ENCODE measurements at regions not wholly inside any gene's neighbourhood (a gene's known extent, or its start where the extent isn't known, plus 50 kb on each side); places are given as distances from the start of the nearest gene placed in this dataset.

- no peak for ATAC-seq
- TF ChIP-seq ZNF70 (CRISPR knock-in tag; IDR thresholded peaks at IDR 0.05) (no peak), GLIS3 (CRISPR knock-in tag; IDR thresholded peaks at IDR 0.05) (no peak), OSR1 (CRISPR knock-in tag; IDR thresholded peaks at IDR 0.05) (no peak)
Measured at GRCh38 chr14:66240105-66240504, 246.1 kb upstream of the CCDC196 start.

DNA sequence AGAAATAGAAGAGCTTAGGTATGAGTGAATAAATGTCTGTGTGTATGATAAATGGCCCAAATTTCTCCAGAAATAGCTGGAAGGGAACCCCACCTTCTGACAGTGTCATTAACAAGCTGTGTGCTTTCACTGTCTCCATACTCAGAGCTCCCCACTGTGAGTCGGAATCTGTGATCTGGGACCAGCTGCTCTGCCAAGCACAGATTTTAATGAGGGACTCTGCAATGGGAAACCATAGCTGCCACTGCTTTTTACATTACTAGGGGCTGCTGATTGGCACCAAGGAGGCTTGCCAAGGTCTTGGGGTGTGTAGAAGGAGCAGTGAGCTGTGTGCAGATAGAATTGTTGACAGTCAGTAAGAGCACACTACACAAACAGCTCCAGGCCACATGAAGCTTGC, 244.2 kb upstream of the CCDC196 start:
- no peak for ATAC-seq
- TF ChIP-seq, protein P1, sequence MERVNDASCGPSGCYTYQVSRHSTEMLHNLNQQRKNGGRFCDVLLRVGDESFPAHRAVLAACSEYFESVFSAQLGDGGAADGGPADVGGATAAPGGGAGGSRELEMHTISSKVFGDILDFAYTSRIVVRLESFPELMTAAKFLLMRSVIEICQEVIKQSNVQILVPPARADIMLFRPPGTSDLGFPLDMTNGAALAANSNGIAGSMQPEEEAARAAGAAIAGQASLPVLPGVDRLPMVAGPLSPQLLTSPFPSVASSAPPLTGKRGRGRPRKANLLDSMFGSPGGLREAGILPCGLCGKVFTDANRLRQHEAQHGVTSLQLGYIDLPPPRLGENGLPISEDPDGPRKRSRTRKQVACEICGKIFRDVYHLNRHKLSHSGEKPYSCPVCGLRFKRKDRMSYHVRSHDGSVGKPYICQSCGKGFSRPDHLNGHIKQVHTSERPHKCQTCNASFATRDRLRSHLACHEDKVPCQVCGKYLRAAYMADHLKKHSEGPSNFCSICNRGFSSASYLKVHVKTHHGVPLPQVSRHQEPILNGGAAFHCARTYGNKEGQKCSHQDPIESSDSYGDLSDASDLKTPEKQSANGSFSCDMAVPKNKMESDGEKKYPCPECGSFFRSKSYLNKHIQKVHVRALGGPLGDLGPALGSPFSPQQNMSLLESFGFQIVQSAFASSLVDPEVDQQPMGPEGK (CRISPR knock-in tag; IDR thresholded peaks at IDR 0.05; ENCODE audit: borderline replicate concordance) = no peak
- TF ChIP-seq TOX (CRISPR knock-in tag; IDR thresholded peaks at IDR 0.05; ENCODE audit: borderline replicate concordance) (no peak), ZC3H10 (CRISPR knock-in tag; IDR thresholded peaks at IDR 0.05) (no peak), PPARA (CRISPR knock-in tag; IDR thresholded peaks at IDR 0.05; ENCODE audit: borderline replicate concordance) (no peak), SNAI2 (CRISPR knock-in tag; IDR thresholded peaks at IDR 0.05) (no peak), CSDC2 (CRISPR knock-in tag; IDR thresholded peaks at IDR 0.05) (no peak), TCF4 (CRISPR knock-in tag; IDR thresholded peaks at IDR 0.05; ENCODE audit: borderline replicate concordance) (no peak), BACH2 (CRISPR knock-in tag; IDR thresholded peaks at IDR 0.05; ENCODE audit: borderline replicate concordance) (no peak)
- TF ChIP-seq, protein P2, sequence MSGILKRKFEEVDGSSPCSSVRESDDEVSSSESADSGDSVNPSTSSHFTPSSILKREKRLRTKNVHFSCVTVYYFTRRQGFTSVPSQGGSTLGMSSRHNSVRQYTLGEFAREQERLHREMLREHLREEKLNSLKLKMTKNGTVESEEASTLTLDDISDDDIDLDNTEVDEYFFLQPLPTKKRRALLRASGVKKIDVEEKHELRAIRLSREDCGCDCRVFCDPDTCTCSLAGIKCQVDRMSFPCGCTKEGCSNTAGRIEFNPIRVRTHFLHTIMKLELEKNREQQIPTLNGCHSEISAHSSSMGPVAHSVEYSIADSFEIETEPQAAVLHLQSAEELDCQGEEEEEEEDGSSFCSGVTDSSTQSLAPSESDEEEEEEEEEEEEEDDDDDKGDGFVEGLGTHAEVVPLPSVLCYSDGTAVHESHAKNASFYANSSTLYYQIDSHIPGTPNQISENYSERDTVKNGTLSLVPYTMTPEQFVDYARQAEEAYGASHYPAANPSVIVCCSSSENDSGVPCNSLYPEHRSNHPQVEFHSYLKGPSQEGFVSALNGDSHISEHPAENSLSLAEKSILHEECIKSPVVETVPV (CRISPR knock-in tag; IDR thresholded peaks at IDR 0.05) = no peak
- TF ChIP-seq, protein P3, sequence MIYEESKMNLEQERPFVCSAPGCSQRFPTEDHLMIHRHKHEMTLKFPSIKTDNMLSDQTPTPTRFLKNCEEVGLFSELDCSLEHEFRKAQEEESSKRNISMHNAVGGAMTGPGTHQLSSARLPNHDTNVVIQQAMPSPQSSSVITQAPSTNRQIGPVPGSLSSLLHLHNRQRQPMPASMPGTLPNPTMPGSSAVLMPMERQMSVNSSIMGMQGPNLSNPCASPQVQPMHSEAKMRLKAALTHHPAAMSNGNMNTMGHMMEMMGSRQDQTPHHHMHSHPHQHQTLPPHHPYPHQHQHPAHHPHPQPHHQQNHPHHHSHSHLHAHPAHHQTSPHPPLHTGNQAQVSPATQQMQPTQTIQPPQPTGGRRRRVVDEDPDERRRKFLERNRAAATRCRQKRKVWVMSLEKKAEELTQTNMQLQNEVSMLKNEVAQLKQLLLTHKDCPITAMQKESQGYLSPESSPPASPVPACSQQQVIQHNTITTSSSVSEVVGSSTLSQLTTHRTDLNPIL (CRISPR knock-in tag; IDR thresholded peaks at IDR 0.05; ENCODE audit: low read depth) = no peak
- TF ChIP-seq, protein P4, sequence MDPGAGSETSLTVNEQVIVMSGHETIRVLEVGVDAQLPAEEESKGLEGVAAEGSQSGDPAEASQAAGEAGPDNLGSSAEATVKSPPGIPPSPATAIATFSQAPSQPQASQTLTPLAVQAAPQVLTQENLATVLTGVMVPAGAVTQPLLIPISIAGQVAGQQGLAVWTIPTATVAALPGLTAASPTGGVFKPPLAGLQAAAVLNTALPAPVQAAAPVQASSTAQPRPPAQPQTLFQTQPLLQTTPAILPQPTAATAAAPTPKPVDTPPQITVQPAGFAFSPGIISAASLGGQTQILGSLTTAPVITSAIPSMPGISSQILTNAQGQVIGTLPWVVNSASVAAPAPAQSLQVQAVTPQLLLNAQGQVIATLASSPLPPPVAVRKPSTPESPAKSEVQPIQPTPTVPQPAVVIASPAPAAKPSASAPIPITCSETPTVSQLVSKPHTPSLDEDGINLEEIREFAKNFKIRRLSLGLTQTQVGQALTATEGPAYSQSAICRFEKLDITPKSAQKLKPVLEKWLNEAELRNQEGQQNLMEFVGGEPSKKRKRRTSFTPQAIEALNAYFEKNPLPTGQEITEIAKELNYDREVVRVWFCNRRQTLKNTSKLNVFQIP (CRISPR knock-in tag; IDR thresholded peaks at IDR 0.05; ENCODE audit: borderline replicate concordance, low read depth) = no peak
- TF ChIP-seq, protein P5, sequence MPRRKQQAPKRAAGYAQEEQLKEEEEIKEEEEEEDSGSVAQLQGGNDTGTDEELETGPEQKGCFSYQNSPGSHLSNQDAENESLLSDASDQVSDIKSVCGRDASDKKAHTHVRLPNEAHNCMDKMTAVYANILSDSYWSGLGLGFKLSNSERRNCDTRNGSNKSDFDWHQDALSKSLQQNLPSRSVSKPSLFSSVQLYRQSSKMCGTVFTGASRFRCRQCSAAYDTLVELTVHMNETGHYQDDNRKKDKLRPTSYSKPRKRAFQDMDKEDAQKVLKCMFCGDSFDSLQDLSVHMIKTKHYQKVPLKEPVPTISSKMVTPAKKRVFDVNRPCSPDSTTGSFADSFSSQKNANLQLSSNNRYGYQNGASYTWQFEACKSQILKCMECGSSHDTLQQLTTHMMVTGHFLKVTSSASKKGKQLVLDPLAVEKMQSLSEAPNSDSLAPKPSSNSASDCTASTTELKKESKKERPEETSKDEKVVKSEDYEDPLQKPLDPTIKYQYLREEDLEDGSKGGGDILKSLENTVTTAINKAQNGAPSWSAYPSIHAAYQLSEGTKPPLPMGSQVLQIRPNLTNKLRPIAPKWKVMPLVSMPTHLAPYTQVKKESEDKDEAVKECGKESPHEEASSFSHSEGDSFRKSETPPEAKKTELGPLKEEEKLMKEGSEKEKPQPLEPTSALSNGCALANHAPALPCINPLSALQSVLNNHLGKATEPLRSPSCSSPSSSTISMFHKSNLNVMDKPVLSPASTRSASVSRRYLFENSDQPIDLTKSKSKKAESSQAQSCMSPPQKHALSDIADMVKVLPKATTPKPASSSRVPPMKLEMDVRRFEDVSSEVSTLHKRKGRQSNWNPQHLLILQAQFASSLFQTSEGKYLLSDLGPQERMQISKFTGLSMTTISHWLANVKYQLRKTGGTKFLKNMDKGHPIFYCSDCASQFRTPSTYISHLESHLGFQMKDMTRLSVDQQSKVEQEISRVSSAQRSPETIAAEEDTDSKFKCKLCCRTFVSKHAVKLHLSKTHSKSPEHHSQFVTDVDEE (CRISPR knock-in tag; IDR thresholded peaks at IDR 0.05) = no peak

DNA sequence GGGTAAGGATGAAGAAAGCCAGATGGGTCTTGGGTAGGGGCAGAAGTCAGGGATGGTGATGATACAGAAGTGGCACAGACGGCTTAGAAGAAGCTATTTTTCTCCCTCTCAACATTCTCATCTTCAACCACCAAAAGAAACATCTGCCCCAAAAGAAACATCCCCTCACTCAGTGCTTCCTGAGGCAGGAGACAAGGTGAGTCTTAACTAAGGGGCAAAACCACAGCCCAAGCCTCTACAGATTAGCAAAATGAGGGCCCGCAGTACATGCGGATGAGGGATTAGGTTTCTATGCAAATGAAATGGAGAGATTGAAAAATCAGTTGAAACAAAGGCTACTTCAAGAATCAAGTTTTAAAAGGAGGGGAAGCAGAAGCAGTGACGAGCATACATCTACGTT, 241.3 kb upstream of the CCDC196 start:
- ATAC-seq = no peak
- TF ChIP-seq, protein P3 (CRISPR knock-in tag; IDR thresholded peaks at IDR 0.05; ENCODE audit: low read depth) = no peak
- no peak for TF ChIP-seq GLIS3 (CRISPR knock-in tag; IDR thresholded peaks at IDR 0.05)
- TF ChIP-seq CSDC2 (CRISPR knock-in tag; IDR thresholded peaks at IDR 0.05) = no peak
- TF ChIP-seq, protein P5 (CRISPR knock-in tag; IDR thresholded peaks at IDR 0.05) = no peak
- no peak for TF ChIP-seq ZFP30 (CRISPR knock-in tag; IDR thresholded peaks at IDR 0.05)
- TF ChIP-seq ZC3H10 (CRISPR knock-in tag; IDR thresholded peaks at IDR 0.05) = no peak
- TF ChIP-seq TOX (CRISPR knock-in tag; IDR thresholded peaks at IDR 0.05; ENCODE audit: borderline replicate concordance) = no peak
- TF ChIP-seq PPARA (CRISPR knock-in tag; IDR thresholded peaks at IDR 0.05; ENCODE audit: borderline replicate concordance) = no peak
- no peak for TF ChIP-seq ARNTL (CRISPR knock-in tag; IDR thresholded peaks at IDR 0.05; ENCODE audit: borderline replicate concordance, low read depth)
- TF ChIP-seq, protein P1 (CRISPR knock-in tag; IDR thresholded peaks at IDR 0.05; ENCODE audit: borderline replicate concordance) = no peak
- no peak for TF ChIP-seq RARB (CRISPR knock-in tag; IDR thresholded peaks at IDR 0.05)
- TF ChIP-seq ZFP3 (CRISPR knock-in tag; IDR thresholded peaks at IDR 0.05) = no peak
- TF ChIP-seq, protein P4 (CRISPR knock-in tag; IDR thresholded peaks at IDR 0.05; ENCODE audit: borderline replicate concordance, low read depth) = no peak

Data from SK-N-SH treated with all-trans-retinoic acid at 6 μM for 48 hours (cell line).